DOHH2 (cell line): ENCODE measurements at regions not wholly inside any gene's neighbourhood (a gene's known extent, or its start where the extent isn't known, plus 50 kb on each side); places are given as distances from the start of the nearest gene placed in this dataset.

Experiments used
- H3F3A ChIP-seq: fragments of 200-600 bp; sonication (generic), shearing (Covaris generic); 2 replicates; pipeline ENCODE4 v1.6.0; 2016; ENCODE audit warnings: antibody characterized with exemption, mild to moderate bottlenecking; ENCODE audit not compliant: control insufficient read depth, insufficient read depth
- H3K27ac ChIP-seq: fragments of 200-600 bp; sonication (generic); 2 replicates; pipeline ENCODE4 v1.5.1; 2014; ENCODE audit warnings: low read depth, mild to moderate bottlenecking, low read length, moderate library complexity
- H3K27me3 ChIP-seq: fragments of 200-600 bp; sonication (generic); 2 replicates; pipeline ENCODE4 v1.6.1; 2014; ENCODE audit warnings: mild to moderate bottlenecking, low read length, mixed read lengths; ENCODE audit not compliant: control insufficient read depth
- H3K36me3 ChIP-seq: fragments of 200-600 bp; sonication (generic); 2 replicates; pipeline ENCODE4 v1.6.1; 2014; ENCODE audit warnings: mild to moderate bottlenecking, low read length, moderate library complexity, mixed read lengths; ENCODE audit not compliant: control insufficient read depth
- H3K4me1 ChIP-seq: fragments of 200-600 bp; sonication (generic); 2 replicates; pipeline ENCODE4 v1.6.1; 2014; ENCODE audit warnings: mild to moderate bottlenecking, low read length, mixed read lengths; ENCODE audit not compliant: control insufficient read depth
- H3K4me2 ChIP-seq: fragments of 200-600 bp; sonication (generic); 2 replicates; pipeline ENCODE4 v1.6.0; 2014; ENCODE audit warnings: mild to moderate bottlenecking, low read length, moderate library complexity
- H3K4me3 ChIP-seq: fragments of 200-600 bp; sonication (generic); 2 replicates; pipeline ENCODE4 v1.5.1; 2014; ENCODE audit warnings: mild to moderate bottlenecking, low read length, mixed read lengths
- H3K79me2 ChIP-seq: fragments of 200-600 bp; sonication (generic); 2 replicates; pipeline ENCODE4 v1.6.1; 2014; ENCODE audit warnings: mild to moderate bottlenecking, low read length, mixed read lengths; ENCODE audit not compliant: control insufficient read depth
- H3K9me2 ChIP-seq: fragments of 200-600 bp; sonication (generic); replicated peaks from 2 replicates; pipeline ENCODE4 v1.6.1; 2014; ENCODE audit warnings: mild to moderate bottlenecking, low read length, mixed read lengths; ENCODE audit not compliant: control insufficient read depth
- H3K9me3 ChIP-seq: fragments of 200-600 bp; sonication (generic); 2 replicates; pipeline ENCODE4 v1.6.1; 2014; ENCODE audit warnings: antibody characterized with exemption, low read length, mixed read lengths; ENCODE audit not compliant: control insufficient read depth, insufficient read depth
- H4K20me1 ChIP-seq: fragments of 200-600 bp; sonication (generic); 2 replicates; pipeline ENCODE4 v1.6.0; 2014; ENCODE audit warnings: low read depth, mild to moderate bottlenecking, antibody characterized with exemption, low read length, moderate library complexity; ENCODE audit not compliant: control insufficient read depth, insufficient read depth
- CTCF ChIP-seq: fragments of 200-600 bp; sonication (generic); IDR thresholded peaks from one replicate; pipeline ENCODE4 v1.5.1; 2014; ENCODE audit warnings: antibody characterized with exemption, mild to moderate bottlenecking, low read depth, low read length; ENCODE audit not compliant: poor library complexity, severe bottlenecking
- EZH2phosphoT487 ChIP-seq: fragments of 200-600 bp; sonication (generic); IDR thresholded peaks from 2 replicates; pipeline ENCODE4 v1.6.1; 2017; ENCODE audit warnings: borderline replicate concordance, mild to moderate bottlenecking, antibody characterized with exemption, low read length, moderate library complexity, mixed read lengths

GRCh38 chr7:122219253-122219865 is 75.3 kb upstream of the AASS start:
- H3K4me2 ChIP-seq = no peak overlapping the region
- H3F3A ChIP-seq = no peaks in the 10 kb centered on the region
- no peak overlapping the region for H3K4me3 ChIP-seq
- H4K20me1 ChIP-seq = no peaks in the 10 kb centered on the region
- no peaks in the 10 kb centered on the region for H3K79me2 ChIP-seq
- H3K27me3 ChIP-seq = no peaks in the 10 kb centered on the region
- TF ChIP-seq CTCF = peak; percentile 71
- no peak for TF ChIP-seq EZH2phosphoT487
- no peak overlapping the region for H3K27ac ChIP-seq
- H3K36me3 ChIP-seq = no peaks in the 10 kb centered on the region
- H3K9me3 ChIP-seq = no peaks in the 10 kb centered on the region
- H3K4me1 ChIP-seq = no peaks in the 10 kb centered on the region
- no peaks in the 10 kb centered on the region for H3K9me2 ChIP-seq

GRCh38 chr7:122217125-122217524 is 73.1 kb upstream of the AASS start:
- Histone ChIP-seq H3K4me2 (no peak overlapping the region), H3K9me2 (no peaks in the 10 kb centered on the region), H3K79me2 (no peaks in the 10 kb centered on the region), H3K9me3 (no peaks in the 10 kb centered on the region), H3F3A (no peaks in the 10 kb centered on the region), H3K27ac (no peak overlapping the region), H4K20me1 (no peaks in the 10 kb centered on the region), H3K36me3 (no peaks in the 10 kb centered on the region), H3K27me3 (no peaks in the 10 kb centered on the region), H3K4me1 (no peaks in the 10 kb centered on the region), H3K4me3 (no peak overlapping the region)
- no peak for TF ChIP-seq EZH2phosphoT487
- no peak for TF ChIP-seq CTCF

GRCh38 chr7:122212754-122213153 is 68.7 kb upstream of the AASS start:
- Histone ChIP-seq H3K36me3 (no peaks in the 10 kb centered on the region), H3K4me1 (no peaks in the 10 kb centered on the region), H3K4me2 (no peak overlapping the region), H3K9me3 (no peaks in the 10 kb centered on the region), H3K27ac (no peak overlapping the region), H3F3A (no peaks in the 10 kb centered on the region), H4K20me1 (no peaks in the 10 kb centered on the region), H3K9me2 (no peaks in the 10 kb centered on the region), H3K27me3 (no peaks in the 10 kb centered on the region), H3K4me3 (no peak overlapping the region), H3K79me2 (no peaks in the 10 kb centered on the region)
- TF ChIP-seq CTCF (no peak), EZH2phosphoT487 (no peak)
